DND-41 (cell line): ENCODE measurements at regions not wholly inside any gene's neighbourhood (a gene's known extent, or its start where the extent isn't known, plus 50 kb on each side); places are given as distances from the start of the nearest gene placed in this dataset.

Source experiments
- ATAC-seq: fragments of 200-7000 bp; cut with Tn5 transposase; 3 replicates; pipeline ENCODE4 v1.9.1; 2021; ENCODE audit warnings: low read depth; ENCODE audit not compliant: insufficient read depth
- DNase-seq: peaks from one replicate; pipeline ENCODE4 v3.0.0-alpha.2; 2020
- H2AFZ ChIP-seq: 2 replicates; pipeline ENCODE4 v1.6.0; 2012; ENCODE audit warnings: low read depth, low read length
- H3K27ac ChIP-seq: 2 replicates; pipeline ENCODE4 v1.5.1; 2012; ENCODE audit warnings: low read length, inconsistent platforms
- H3K27me3 ChIP-seq: fragments of 200-600 bp; sonication (generic); 2 replicates; pipeline ENCODE4 v1.6.0; 2012; ENCODE audit warnings: low read length, mild to moderate bottlenecking, inconsistent platforms; ENCODE audit not compliant: insufficient read depth, poor library complexity
- H3K36me3 ChIP-seq: 2 replicates; pipeline ENCODE4 v1.5.1; 2012; ENCODE audit warnings: low read length, inconsistent platforms; ENCODE audit not compliant: insufficient read depth
- H3K4me1 ChIP-seq: 2 replicates; pipeline ENCODE4 v1.5.1; 2012; ENCODE audit warnings: mild to moderate bottlenecking, low read length; ENCODE audit not compliant: insufficient read depth
- H3K4me2 ChIP-seq: 2 replicates; pipeline ENCODE4 v1.6.0; 2012; ENCODE audit warnings: mild to moderate bottlenecking, moderate library complexity, low read length, inconsistent platforms; ENCODE audit not compliant: insufficient read depth
- H3K4me3 ChIP-seq, 2 experiments: fragments of 200-600 bp in 1 of 2; shearing (Covaris generic) in 1 of 2; 2 replicates each; pipeline ENCODE4 v1.5.1; 2012 to 2016; ENCODE audit warnings: inconsistent platforms in 2 of 2, low read length in 2 of 2, mild to moderate bottlenecking in 2 of 2, low read depth in 1 of 2, moderate library complexity in 1 of 2
- H3K79me2 ChIP-seq: 2 replicates; pipeline ENCODE4 v1.6.0; 2012; ENCODE audit warnings: low read length, inconsistent platforms; ENCODE audit not compliant: insufficient read depth
- H3K9ac ChIP-seq: 2 replicates; pipeline ENCODE4 v1.6.0; 2012; ENCODE audit warnings: low read depth, mild to moderate bottlenecking, inconsistent platforms, low read length, moderate library complexity
- H3K9me3 ChIP-seq: 2 replicates; pipeline ENCODE4 v1.5.1; 2012; ENCODE audit warnings: low read length, moderate library complexity, mild to moderate bottlenecking, inconsistent platforms; ENCODE audit not compliant: insufficient read depth, severe bottlenecking
- H4K20me1 ChIP-seq: 2 replicates; pipeline ENCODE4 v1.6.0; 2012; ENCODE audit warnings: low read length; ENCODE audit not compliant: insufficient read depth
- EZH2 ChIP-seq: IDR thresholded peaks from 3 replicates; pipeline ENCODE4 v1.6.1; 2012; ENCODE audit warnings: borderline replicate concordance, low read depth, mild to moderate bottlenecking, moderate library complexity, low read length, inconsistent platforms; ENCODE audit not compliant: severe bottlenecking
- TF ChIP-seq, protein P1 (sequence below): IDR thresholded peaks from 2 replicates; pipeline ENCODE4 v1.5.1; 2012; ENCODE audit warnings: borderline replicate concordance, low read length, moderate library complexity, mild to moderate bottlenecking; ENCODE audit not compliant: poor library complexity, severe bottlenecking; ENCODE audit errors: extremely low read depth

DNA sequence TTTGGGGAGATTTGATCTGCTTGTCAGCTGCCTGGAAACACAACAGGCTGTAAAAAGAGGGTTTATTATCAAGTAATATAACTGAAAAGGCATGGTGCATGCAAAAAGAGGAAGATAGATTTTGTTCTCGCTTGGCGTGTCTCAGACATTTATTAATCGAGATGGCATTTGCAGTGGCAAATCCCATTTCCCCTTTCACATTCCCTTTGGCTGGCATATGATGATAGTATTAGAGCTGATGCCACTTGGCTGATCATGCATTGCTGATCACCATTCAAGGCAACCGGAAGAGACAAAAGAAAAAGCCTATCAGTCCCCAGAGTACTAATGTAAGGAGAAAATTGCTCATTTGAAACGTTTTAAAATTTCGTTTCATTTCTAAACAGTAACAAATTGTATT lies 101.8 kb downstream of the ZIC3 start:
- TF ChIP-seq, protein P1, sequence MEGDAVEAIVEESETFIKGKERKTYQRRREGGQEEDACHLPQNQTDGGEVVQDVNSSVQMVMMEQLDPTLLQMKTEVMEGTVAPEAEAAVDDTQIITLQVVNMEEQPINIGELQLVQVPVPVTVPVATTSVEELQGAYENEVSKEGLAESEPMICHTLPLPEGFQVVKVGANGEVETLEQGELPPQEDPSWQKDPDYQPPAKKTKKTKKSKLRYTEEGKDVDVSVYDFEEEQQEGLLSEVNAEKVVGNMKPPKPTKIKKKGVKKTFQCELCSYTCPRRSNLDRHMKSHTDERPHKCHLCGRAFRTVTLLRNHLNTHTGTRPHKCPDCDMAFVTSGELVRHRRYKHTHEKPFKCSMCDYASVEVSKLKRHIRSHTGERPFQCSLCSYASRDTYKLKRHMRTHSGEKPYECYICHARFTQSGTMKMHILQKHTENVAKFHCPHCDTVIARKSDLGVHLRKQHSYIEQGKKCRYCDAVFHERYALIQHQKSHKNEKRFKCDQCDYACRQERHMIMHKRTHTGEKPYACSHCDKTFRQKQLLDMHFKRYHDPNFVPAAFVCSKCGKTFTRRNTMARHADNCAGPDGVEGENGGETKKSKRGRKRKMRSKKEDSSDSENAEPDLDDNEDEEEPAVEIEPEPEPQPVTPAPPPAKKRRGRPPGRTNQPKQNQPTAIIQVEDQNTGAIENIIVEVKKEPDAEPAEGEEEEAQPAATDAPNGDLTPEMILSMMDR: no peak
- no peak for TF ChIP-seq EZH2
- Histone ChIP-seq H3K4me1 (no peaks in the 10 kb centered on the region), H3K36me3 (no peaks in the 10 kb centered on the region), H2AFZ (no peak overlapping the region), H3K27me3 (no peaks in the 10 kb centered on the region), H4K20me1 (no peaks in the 10 kb centered on the region), H3K27ac (no peak overlapping the region), H3K9ac (no peak overlapping the region), H3K9me3 (no peaks in the 10 kb centered on the region), H3K4me3 (no peak overlapping the region), H3K4me2 (no peak overlapping the region), H3K79me2 (no peaks in the 10 kb centered on the region)
- no peak for ATAC-seq
- DNase-seq: no peak

DNA sequence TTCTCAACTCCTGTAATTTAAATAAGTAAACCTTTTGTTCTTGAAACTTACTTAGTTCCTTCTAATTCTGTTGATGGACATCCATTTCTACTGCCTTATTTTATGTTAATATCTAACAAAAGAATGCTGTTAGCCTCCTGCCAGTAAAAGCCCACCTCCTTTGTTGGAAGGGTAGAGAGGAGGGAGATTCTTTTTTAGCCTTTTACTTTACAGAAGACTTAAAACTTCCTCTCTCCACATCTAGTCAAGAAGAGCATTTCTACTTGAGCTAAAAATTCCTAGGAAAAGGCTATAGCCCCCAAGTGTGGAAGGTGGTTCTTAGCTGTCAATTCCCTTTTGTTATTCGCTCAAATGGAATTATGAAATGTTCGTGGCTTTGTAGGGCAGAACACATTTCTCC lies 118.7 kb downstream of the ZIC3 start:
- Histone ChIP-seq H3K4me2 (no peak overlapping the region), H3K79me2 (no peaks in the 10 kb centered on the region), H3K27me3 (no peaks in the 10 kb centered on the region), H3K9ac (no peak overlapping the region), H3K36me3 (no peaks in the 10 kb centered on the region), H2AFZ (no peak overlapping the region), H3K4me3 (no peak overlapping the region), H3K27ac (no peak overlapping the region), H3K9me3 (no peaks in the 10 kb centered on the region), H3K4me1 (no peaks in the 10 kb centered on the region), H4K20me1 (no peaks in the 10 kb centered on the region)
- no peak for TF ChIP-seq EZH2
- TF ChIP-seq, protein P1: no peak
- no peak for DNase-seq
- ATAC-seq: no peak

DNA sequence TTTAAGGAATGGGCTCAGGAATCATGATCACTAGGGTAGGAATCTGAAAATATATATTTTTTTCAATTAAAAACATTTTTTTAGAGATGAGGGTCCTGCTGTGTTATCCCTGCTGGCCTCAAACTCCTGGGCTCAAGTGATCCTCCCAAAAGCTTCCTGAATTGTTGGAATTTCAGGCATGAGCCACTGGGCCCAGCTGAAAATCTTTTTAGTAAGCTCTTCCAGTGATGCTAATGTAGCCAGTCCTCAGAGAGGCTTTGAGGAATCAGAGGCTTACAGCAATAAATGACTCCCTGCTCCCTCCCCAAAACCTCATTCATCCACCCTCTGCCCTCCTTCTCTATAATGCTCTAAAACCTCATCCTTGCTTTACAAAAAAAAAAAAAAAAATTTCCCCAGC lies 129.5 kb downstream of the ZIC3 start:
- Histone ChIP-seq H3K27me3 (no peaks in the 10 kb centered on the region), H3K9me3 (no peaks in the 10 kb centered on the region), H3K4me3 (no peak overlapping the region), H3K4me2 (no peak overlapping the region), H2AFZ (no peak overlapping the region), H3K36me3 (no peaks in the 10 kb centered on the region), H4K20me1 (no peaks in the 10 kb centered on the region), H3K79me2 (no peaks in the 10 kb centered on the region), H3K4me1 (no peaks in the 10 kb centered on the region), H3K9ac (no peak overlapping the region), H3K27ac (no peak overlapping the region)
- ATAC-seq (no peak), DNase-seq (no peak)
- no peak for TF ChIP-seq EZH2
- TF ChIP-seq, protein P1: no peak

DNA sequence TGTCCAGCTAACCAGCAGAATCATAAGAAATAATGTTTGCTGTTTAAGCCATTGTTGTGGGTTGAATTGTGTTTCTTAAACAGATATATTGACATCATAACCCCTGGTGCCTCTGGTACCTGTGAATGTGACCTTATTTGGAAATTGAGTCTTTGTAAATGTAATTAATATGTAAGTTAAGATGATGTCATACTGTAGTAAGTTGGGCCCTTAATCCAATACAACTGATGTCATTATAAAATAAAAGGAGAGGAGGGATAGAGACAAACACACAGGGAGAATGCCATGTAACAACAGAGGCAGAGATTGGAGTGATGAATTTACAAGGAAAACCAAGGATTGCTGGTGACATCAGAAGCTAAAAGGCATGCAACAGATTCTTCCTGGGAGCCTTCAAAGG lies 141.4 kb downstream of the ZIC3 start:
- TF ChIP-seq, protein P1: no peak
- TF ChIP-seq EZH2: no peak
- Histone ChIP-seq H3K4me1 (no peaks in the 10 kb centered on the region), H3K9ac (no peak overlapping the region), H3K4me3 (no peak overlapping the region), H3K9me3 (no peaks in the 10 kb centered on the region), H3K27me3 (no peaks in the 10 kb centered on the region), H2AFZ (no peak overlapping the region), H3K27ac (no peak overlapping the region), H4K20me1 (no peaks in the 10 kb centered on the region), H3K36me3 (no peaks in the 10 kb centered on the region), H3K4me2 (no peak overlapping the region), H3K79me2 (no peaks in the 10 kb centered on the region)
- no peak for DNase-seq
- no peak for ATAC-seq
